B cell (primary cell): ENCODE measurements at regions not wholly inside any gene's neighbourhood (a gene's known extent, or its start where the extent isn't known, plus 50 kb on each side); places are given as distances from the start of the nearest gene placed in this dataset.

Source experiments
- CTCF ChIP-seq: fragments of 200-600 bp; IDR thresholded peaks from one replicate; pipeline ENCODE4 v1.8.0; 2022; ENCODE audit warnings: antibody characterized with exemption, mild to moderate bottlenecking
- EZH2 ChIP-seq: IDR thresholded peaks from 2 replicates; pipeline ENCODE4 v1.6.1; 2012; ENCODE audit warnings: borderline replicate concordance, low read depth, mild to moderate bottlenecking, moderate library complexity, low read length; ENCODE audit not compliant: insufficient read depth, poor library complexity, severe bottlenecking

- no peak for TF ChIP-seq CTCF
- no peak for TF ChIP-seq EZH2
Measured at GRCh38 chr2:238989484-238989883, 141.6 kb downstream of the TWIST2 start.
